Neural cell (in vitro differentiated cells): ENCODE measurements at regions not wholly inside any gene's neighbourhood (a gene's known extent, or its start where the extent isn't known, plus 50 kb on each side); places are given as distances from the start of the nearest gene placed in this dataset.

Experiments
- H2AFZ ChIP-seq: fragments of 200-600, 300-800 bp; sonication (generic), shearing (Covaris generic); 2 replicates; pipeline ENCODE4 v1.6.0; 2014; ENCODE audit warnings: low read depth, mild to moderate bottlenecking, antibody characterized with exemption, low read length, moderate library complexity
- H3F3A ChIP-seq: fragments of 200-600 bp; shearing (Covaris generic); 2 replicates; pipeline ENCODE4 v1.6.1; 2016; ENCODE audit warnings: mild to moderate bottlenecking, moderate library complexity, mixed read lengths, antibody characterized with exemption, low read length; ENCODE audit not compliant: insufficient read depth, poor library complexity, severe bottlenecking
- H3K27ac ChIP-seq: fragments of 200-600, 300-800 bp; sonication (generic), shearing (Covaris generic); 2 replicates; pipeline ENCODE4 v1.5.1; 2014; ENCODE audit warnings: mild to moderate bottlenecking, low read length, moderate library complexity
- H3K27me3 ChIP-seq: fragments of 300-800, 200-600 bp; sonication (generic), shearing (Covaris generic); 2 replicates; pipeline ENCODE4 v1.6.0; 2014; ENCODE audit warnings: mild to moderate bottlenecking, low read depth, low read length, moderate library complexity; ENCODE audit not compliant: insufficient read depth
- H3K36me3 ChIP-seq: fragments of 300-800, 200-600 bp; sonication (generic), shearing (Covaris generic); 2 replicates; pipeline ENCODE4 v1.5.1; 2014; ENCODE audit warnings: mild to moderate bottlenecking, antibody characterized with exemption, low read length, moderate library complexity; ENCODE audit not compliant: insufficient read depth
- H3K4me2 ChIP-seq: fragments of 300-800, 200-600 bp; sonication (generic), shearing (Covaris generic); 2 replicates; pipeline ENCODE4 v1.6.0; 2014; ENCODE audit warnings: mild to moderate bottlenecking, low read length
- H3K4me3 ChIP-seq: fragments of 300-800, 200-600 bp; sonication (generic), shearing (Covaris generic); 2 replicates; pipeline ENCODE4 v1.5.1; 2014; ENCODE audit warnings: mild to moderate bottlenecking, low read length, moderate library complexity
- H3K79me2 ChIP-seq: fragments of 200-600 bp; shearing (Covaris generic); replicated peaks from 2 replicates; pipeline ENCODE4 v1.6.0; 2014; ENCODE audit warnings: mild to moderate bottlenecking, low read length, moderate library complexity; ENCODE audit not compliant: insufficient read depth
- H3K9ac ChIP-seq: fragments of 300-800, 200-600 bp; sonication (generic), shearing (Covaris generic); 2 replicates; pipeline ENCODE4 v1.6.1; 2016; ENCODE audit warnings: mild to moderate bottlenecking, low read length, mixed read lengths
- H3K9me2 ChIP-seq: fragments of 200-600 bp; shearing (Covaris generic); 2 replicates; pipeline ENCODE4 v1.6.1; 2016; ENCODE audit warnings: mild to moderate bottlenecking, low read length, mixed read lengths; ENCODE audit not compliant: insufficient read depth
- H3K9me3 ChIP-seq: fragments of 200-600, 300-800 bp; sonication (generic), shearing (Covaris generic); 2 replicates; pipeline ENCODE4 v1.6.1; 2016; ENCODE audit warnings: mild to moderate bottlenecking, mixed run types, low read length, moderate library complexity, mixed read lengths
- H4K20me1 ChIP-seq: fragments of 200-600 bp; shearing (Covaris generic); 2 replicates; pipeline ENCODE4 v1.6.1; 2016; ENCODE audit warnings: mild to moderate bottlenecking, mixed run types; ENCODE audit not compliant: insufficient read depth
- EP300 ChIP-seq: fragments of 450-650 bp; conservative IDR thresholded peaks from 2 replicates; pipeline ENCODE4 v1.6.1; 2014; ENCODE audit warnings: antibody characterized with exemption, mild to moderate bottlenecking, moderate library complexity; ENCODE audit not compliant: poor library complexity, severe bottlenecking
- EZH2 ChIP-seq: fragments of 200-600, 300-800 bp; shearing (Covaris generic), sonication (generic); IDR thresholded peaks from 2 replicates; pipeline ENCODE4 v1.6.1; 2014; ENCODE audit warnings: antibody characterized with exemption, low read length, borderline replicate concordance, mild to moderate bottlenecking; ENCODE audit not compliant: insufficient read depth, poor library complexity, severe bottlenecking
- MXI1 ChIP-seq: fragments of 450-650 bp; conservative IDR thresholded peaks from 2 replicates; pipeline ENCODE4 v1.6.1; 2014; ENCODE audit warnings: antibody characterized with exemption, mild to moderate bottlenecking; ENCODE audit not compliant: poor library complexity, severe bottlenecking
- POLR2AphosphoS5 ChIP-seq: IDR thresholded peaks from 2 replicates; pipeline ENCODE4 v1.6.1; 2012
- RAD21 ChIP-seq: fragments of 450-650 bp; conservative IDR thresholded peaks from 2 replicates; pipeline ENCODE4 v1.6.1; 2014; ENCODE audit warnings: antibody characterized with exemption, mild to moderate bottlenecking, moderate library complexity
- SMC3 ChIP-seq: fragments of 450-650 bp; conservative IDR thresholded peaks from 2 replicates; pipeline ENCODE4 v1.6.1; 2014; ENCODE audit warnings: antibody characterized with exemption, mild to moderate bottlenecking, moderate library complexity; ENCODE audit not compliant: poor library complexity
- TAF1 ChIP-seq: IDR thresholded peaks from 2 replicates; pipeline ENCODE4 v1.6.1; 2012; ENCODE audit warnings: low read depth
- TF ChIP-seq, protein P1 (sequence below): IDR thresholded peaks from 2 replicates; pipeline ENCODE4 v1.6.1; 2012; ENCODE audit warnings: borderline replicate concordance
- TF ChIP-seq, protein P2 (sequence below): fragments of 450-650 bp; IDR thresholded peaks from 2 replicates; pipeline ENCODE4 v1.5.1; 2014; ENCODE audit warnings: antibody characterized with exemption, mild to moderate bottlenecking, moderate library complexity; ENCODE audit not compliant: poor library complexity, severe bottlenecking

GRCh38 chr4:25481648-25482047 is 104.6 kb downstream of the ANAPC4 start:
- Histone ChIP-seq H3K36me3 (no peaks in the 10 kb centered on the region), H3K27ac (no peak overlapping the region), H4K20me1 (no peaks in the 10 kb centered on the region), H3K4me3 (no peak overlapping the region), H3K9me3 (no peaks in the 10 kb centered on the region), H2AFZ (no peak overlapping the region), H3K9ac (no peak overlapping the region), H3K9me2 (no peaks in the 10 kb centered on the region), H3K4me2 (no peak overlapping the region), H3F3A (no peaks in the 10 kb centered on the region), H3K27me3 (no peaks in the 10 kb centered on the region), H3K79me2 (no peaks in the 10 kb centered on the region)
- TF ChIP-seq, protein P1, sequence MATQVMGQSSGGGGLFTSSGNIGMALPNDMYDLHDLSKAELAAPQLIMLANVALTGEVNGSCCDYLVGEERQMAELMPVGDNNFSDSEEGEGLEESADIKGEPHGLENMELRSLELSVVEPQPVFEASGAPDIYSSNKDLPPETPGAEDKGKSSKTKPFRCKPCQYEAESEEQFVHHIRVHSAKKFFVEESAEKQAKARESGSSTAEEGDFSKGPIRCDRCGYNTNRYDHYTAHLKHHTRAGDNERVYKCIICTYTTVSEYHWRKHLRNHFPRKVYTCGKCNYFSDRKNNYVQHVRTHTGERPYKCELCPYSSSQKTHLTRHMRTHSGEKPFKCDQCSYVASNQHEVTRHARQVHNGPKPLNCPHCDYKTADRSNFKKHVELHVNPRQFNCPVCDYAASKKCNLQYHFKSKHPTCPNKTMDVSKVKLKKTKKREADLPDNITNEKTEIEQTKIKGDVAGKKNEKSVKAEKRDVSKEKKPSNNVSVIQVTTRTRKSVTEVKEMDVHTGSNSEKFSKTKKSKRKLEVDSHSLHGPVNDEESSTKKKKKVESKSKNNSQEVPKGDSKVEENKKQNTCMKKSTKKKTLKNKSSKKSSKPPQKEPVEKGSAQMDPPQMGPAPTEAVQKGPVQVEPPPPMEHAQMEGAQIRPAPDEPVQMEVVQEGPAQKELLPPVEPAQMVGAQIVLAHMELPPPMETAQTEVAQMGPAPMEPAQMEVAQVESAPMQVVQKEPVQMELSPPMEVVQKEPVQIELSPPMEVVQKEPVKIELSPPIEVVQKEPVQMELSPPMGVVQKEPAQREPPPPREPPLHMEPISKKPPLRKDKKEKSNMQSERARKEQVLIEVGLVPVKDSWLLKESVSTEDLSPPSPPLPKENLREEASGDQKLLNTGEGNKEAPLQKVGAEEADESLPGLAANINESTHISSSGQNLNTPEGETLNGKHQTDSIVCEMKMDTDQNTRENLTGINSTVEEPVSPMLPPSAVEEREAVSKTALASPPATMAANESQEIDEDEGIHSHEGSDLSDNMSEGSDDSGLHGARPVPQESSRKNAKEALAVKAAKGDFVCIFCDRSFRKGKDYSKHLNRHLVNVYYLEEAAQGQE: no peak
- TF ChIP-seq EP300 (no peak), EZH2 (no peak), POLR2AphosphoS5 (no peak), MXI1 (no peak), RAD21 (no peak), SMC3 (no peak), TAF1 (no peak)
- TF ChIP-seq, protein P2, sequence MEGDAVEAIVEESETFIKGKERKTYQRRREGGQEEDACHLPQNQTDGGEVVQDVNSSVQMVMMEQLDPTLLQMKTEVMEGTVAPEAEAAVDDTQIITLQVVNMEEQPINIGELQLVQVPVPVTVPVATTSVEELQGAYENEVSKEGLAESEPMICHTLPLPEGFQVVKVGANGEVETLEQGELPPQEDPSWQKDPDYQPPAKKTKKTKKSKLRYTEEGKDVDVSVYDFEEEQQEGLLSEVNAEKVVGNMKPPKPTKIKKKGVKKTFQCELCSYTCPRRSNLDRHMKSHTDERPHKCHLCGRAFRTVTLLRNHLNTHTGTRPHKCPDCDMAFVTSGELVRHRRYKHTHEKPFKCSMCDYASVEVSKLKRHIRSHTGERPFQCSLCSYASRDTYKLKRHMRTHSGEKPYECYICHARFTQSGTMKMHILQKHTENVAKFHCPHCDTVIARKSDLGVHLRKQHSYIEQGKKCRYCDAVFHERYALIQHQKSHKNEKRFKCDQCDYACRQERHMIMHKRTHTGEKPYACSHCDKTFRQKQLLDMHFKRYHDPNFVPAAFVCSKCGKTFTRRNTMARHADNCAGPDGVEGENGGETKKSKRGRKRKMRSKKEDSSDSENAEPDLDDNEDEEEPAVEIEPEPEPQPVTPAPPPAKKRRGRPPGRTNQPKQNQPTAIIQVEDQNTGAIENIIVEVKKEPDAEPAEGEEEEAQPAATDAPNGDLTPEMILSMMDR: no peak

DNA sequence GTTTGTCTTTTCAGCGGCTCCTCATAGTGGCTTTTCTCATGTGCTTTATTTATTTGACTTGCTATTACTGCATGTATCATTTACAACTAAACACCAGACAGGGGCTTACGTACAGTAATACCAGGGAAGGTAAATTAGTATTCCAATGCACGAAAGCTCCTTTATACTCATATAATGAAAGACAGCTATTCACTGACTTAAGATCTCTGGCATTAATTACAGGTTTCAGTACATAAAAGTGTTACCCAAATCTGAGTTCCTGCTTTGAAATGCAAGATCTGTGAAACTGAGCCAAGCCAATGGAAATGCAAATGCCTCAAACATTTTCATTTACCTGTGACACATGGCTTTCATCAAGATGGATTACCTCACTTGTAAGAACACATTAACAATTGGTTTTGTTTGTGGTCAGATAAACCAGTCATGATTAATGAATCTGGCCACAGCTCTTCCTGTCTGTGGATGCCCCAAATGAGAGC is 107.2 kb downstream of the ANAPC4 start:
- Histone ChIP-seq H3K27ac (no peak overlapping the region), H3K27me3 (no peaks in the 10 kb centered on the region), H3K4me3 (no peak overlapping the region), H3K9me3 (no peaks in the 10 kb centered on the region), H3F3A (no peaks in the 10 kb centered on the region), H4K20me1 (no peaks in the 10 kb centered on the region), H3K9me2 (no peaks in the 10 kb centered on the region), H3K36me3 (no peaks in the 10 kb centered on the region), H3K4me2 (no peak overlapping the region), H3K9ac (no peak overlapping the region), H3K79me2 (no peaks in the 10 kb centered on the region), H2AFZ (no peak overlapping the region)
- TF ChIP-seq, protein P2: no peak
- TF ChIP-seq MXI1 (no peak), EP300 (no peak), RAD21 (no peak), EZH2 (no peak), TAF1 (no peak), SMC3 (no peak), POLR2AphosphoS5 (no peak)
- TF ChIP-seq, protein P1: no peak
